HG03378 (cell line): ENCODE measurements at regions not wholly inside any gene's neighbourhood (a gene's known extent, or its start where the extent isn't known, plus 50 kb on each side); places are given as distances from the start of the nearest gene placed in this dataset.

ENCODE experiments used
- ATAC-seq: cut with Tn5 transposase; IDR thresholded peaks from one replicate; pipeline ENCODE4 v1.9.1; 2021; ENCODE audit warnings: mild to moderate bottlenecking, moderate library complexity; ENCODE audit not compliant: unreplicated experiment

DNA sequence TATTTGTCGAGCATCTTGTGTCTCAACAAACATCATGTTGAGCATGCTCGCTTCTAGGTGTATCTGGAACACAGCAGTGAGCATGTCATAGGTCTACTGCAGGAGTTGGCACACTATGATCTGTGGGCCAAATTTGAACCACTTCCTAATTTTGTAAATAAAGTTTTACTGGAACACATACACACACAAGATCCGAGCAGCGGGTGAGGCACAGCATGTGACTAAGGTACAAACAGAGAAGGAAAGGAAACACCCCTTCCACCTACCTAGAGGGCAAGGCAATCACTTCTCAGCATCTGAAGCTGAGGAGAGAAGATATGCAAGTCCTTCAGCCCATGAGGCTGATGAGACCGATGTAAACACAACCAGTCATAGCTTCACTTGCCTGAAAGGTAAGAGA, 200.4 kb downstream of the MED10 start:
- ATAC-seq, result no peak

DNA sequence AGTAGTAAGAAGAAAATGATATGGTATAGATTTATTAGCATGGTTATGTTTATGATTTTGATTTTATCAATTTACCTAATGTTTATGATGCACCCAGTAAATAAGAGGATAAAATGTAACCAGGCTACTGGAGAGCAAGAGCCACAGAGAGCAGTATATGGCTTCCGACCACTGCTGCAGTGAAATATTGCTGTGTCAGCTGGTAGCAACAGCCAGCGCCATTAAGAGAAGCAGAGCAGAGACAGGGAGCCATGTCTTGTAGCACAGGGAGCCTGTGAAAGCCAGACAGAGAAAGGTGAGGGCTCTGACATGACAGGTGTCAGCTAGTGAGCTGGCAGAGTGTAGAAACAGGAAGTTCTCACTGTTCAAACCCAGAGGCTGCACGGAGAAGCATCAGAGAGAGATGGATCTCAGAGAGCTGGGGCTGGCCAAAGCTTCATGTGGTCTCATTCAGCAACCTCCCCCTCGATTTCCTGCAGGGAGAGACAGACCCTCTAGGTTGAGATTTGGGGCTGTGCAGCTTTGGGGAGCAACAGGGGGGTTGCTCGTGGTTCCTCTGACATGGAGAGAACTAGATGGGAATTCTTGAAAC, 202.1 kb downstream of the MED10 start:
- no peak for ATAC-seq

DNA sequence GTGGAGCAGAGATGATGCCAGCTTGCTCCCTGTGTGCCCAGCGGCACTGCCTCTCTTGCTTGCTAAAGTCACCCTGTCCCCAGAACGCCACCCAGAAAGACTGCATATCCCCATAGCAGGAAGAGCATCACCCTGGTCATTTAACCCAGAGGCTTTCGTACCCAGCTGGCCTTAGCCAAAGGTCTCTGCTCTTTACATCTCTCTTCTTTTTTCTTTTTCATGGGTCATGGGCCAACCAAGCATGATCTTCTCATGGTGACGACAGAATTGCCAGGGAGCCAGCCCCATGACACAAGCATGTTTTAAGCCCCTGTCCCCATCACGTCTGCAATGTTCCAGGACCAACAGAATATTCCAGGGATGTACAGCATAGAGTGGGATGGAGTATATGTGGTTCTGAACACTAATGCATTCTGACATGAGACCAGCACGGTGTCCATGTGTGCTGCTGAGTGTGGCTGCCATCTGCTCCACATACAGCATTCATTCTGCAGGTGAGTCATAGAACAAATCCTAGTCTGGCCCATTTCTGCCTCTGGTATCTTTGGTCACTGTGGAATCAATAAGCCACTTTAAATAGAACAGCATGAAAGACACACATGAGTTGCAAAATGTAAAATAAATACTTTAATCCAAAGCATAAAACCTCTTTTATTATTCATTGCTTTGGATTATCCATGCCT, 203.0 kb downstream of the MED10 start:
- no peak for ATAC-seq

DNA sequence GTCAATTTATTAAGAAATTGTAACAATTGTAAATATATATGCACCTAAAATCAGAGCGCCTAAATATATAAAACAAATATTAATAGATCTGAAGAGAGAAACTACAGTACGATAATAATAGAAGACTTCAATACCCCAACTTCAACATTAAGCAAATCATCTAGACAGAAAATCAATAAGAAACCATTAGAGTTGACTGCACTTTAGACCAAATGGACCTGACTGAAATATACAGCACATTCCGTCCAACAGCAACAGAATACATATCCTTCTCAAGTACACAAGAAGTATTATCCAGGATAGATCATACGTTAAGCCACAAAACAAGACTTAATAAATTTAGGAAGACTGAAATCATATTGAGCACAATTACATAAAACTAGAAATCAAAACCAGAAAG, 208.7 kb downstream of the MED10 start:
- ATAC-seq, result no peak

DNA sequence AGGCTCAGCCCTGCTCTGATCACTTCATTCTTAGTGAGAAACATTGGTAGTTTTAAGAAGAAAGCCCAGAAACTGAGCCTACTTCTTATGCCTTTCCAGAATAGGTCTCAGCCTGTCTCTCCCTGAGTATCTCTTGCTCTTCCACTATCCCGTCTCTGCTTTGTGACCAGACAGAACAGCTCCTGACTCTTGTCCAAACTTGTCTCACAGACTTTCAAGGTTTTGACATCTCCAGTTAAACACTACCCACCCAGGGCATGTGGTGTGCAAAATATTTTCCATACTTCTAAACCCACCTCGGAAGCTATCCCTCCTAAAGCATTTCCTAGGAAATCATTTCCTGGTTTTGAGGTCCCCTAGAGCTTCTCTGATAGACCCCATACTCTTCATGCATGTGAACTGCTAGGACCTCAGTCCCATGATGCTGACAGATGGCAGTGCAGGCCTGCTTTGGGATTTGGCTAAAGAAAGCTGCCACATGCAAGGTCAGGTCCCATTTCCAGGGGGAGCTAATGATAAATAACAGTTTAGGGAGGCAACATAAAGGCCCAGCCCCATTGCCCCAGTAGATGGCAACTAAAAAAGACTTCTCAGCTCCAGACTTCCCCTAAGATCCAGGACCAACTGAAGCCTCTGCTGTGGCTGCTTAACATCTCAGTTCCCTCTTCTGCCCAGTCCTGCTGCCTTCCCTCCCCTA, 211.5 kb downstream of the MED10 start:
- no peak for ATAC-seq

DNA sequence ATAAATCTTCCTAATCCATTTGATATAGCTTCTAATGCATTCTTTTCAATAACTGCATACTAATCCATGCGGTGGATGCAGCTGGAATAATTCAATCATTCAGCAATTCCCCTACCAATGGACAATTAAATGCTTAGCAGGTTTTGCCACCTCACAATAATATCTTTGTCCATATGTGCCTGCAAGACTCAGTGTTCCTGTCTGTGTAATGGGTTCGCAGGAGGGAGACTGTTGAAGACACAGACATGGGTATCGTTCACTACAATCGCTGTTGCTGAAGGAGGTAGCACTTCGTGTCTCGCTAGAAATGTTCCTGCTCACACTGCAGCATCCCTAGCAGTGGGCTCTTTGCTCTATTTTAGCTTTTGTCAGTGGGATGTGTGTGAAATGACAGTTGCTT, 214.4 kb downstream of the MED10 start:
- ATAC-seq, result no peak

GRCh38 chr5:6162175-6162574, 216.2 kb downstream of the MED10 start:
- no peak for ATAC-seq

GRCh38 chr5:6161257-6161656, 217.1 kb downstream of the MED10 start:
- ATAC-seq, result no peak

DNA sequence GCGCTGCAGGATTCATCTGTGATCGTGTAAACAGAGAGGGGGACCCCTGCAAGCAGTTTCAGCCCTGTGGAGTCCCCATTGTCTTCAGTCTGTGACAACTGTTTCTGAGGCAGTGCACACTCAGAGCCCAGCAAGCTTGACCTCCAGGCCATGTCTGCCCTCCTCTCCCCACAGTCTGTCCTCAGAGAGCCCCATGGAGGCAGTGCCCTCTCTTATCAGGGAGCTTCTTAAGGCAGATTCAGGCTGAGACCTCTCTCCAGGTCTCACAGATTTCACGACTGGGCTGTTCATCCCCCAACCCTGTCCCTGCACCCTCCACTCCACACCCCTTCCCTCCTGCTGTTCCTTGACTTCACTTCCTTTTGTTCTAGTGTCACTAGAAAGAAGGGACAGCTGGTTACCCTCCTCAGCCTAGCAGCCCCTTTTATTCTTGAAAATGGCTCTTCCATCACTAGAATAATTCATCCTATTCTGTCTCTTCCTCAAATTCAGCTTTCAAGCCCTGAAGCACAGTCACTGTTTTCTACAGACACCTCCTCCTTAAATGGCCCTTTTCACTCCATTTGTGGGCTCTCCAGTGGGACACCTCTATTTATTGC, 218.4 kb downstream of the MED10 start:
- no peak for ATAC-seq

DNA sequence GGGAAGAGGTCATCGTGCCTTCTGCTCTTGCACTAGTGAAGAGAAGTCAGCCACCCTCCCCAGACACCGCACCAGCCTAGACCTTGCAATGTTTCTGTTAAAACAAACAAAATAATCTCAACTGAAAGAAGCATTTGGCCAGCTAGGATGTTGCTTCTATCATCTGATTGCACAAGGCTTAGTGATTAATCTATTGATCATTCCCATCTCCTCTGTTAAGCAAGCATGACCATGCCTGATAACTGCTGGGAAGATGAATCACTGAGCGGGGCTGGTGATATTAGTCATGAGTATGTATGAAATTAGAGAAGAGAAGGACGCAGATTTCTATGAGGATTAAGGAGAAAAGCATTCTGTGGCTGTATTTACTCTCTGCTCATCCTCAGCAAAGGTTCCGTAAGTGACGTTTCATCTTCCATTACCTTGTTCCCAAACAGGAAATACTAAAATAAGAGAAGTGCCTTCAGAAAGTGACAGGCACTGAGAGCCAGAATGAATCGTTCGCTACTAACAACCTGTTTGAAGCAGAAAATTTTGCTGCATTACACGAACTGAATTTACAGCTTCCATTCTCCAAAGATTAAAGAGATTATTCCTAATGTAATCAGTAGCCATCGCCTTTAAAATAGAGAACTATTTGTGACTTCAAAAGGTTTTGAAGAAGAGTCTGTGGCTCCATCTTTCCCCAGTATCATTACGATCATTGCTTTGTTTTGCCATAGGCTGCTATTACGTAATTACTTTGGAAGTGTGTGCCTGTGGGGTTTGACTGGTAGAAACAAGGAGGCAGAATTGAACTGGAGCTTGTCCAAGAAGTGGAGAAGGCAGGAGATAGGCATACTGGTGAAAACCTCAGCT, 219.1 kb downstream of the MED10 start:
- no peak for ATAC-seq

DNA sequence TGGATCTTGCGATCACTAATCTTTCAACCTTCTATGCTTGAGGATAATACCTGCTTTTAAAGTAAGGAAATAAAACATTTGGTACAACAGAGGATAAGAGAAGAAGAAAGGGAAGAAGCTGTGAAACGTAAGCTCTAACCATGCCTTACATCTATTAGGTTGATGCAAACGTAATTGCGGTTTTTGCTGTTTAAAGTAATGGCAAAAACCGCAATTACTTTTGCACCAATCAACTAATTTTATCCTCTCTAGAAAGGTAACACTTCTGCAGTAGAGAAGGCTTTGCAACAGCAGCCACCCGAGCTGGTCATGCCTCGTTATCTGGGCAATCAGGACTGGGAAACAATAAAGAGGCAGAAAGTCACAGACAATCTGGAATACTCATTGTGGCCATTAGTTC, 224.1 kb downstream of the MED10 start:
- no peak for ATAC-seq

GRCh38 chr5:6146271-6146670, 232.1 kb downstream of the MED10 start:
- ATAC-seq, result no peak

DNA sequence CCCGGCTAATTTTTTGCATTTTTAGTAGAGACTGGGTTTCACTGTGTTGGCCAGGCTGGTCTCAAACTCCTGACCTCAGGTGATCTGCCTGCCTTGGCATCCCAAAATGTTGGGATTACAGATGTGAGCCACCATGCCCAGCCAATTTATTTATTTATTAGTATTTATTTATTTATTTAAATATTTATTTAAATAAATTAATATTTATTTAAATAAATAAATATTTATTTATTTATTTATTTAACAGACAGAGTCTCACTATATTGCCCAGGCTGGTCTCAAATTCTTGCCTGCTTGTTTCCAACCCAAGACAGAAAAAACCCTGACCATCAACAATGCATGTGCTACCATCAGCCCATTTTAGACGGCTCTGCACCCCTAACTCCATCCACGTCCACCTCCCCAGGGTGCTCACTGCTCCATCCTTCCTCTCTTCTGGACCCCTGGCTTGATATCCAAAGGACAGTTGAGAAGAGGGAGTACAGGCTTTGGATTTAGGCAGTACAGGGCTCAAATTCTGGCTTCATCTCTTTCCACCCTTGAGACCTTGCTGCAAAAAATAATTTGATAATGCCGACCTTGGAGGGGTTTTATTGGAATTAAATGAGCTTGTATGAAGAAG, 232.6 kb downstream of the MED10 start:
- ATAC-seq, result no peak

GRCh38 chr5:6143523-6143922, 234.8 kb downstream of the MED10 start:
- ATAC-seq, result no peak

DNA sequence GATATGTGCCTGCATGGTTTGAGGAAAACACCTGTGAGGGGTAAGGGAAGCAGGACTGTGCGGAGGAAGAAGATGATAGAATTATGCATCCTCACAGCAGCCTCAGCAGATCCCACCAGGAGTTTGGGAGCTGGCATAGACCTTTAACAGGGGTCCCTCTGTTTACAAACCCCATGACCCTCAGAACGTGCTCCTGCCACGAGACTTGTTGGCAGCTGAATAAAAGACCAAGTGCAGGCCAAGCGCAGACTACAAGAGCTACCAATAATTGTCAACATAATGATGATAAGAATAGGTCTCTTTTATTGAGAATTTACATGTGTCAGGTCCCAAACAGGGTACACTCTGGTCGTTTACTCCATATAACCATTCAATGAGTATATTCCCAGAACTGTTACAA, 236.0 kb downstream of the MED10 start:
- ATAC-seq, result no peak

GRCh38 chr5:6140219-6140618, 238.1 kb downstream of the MED10 start:
- ATAC-seq, result no peak

GRCh38 chr5:6135977-6136376, 242.4 kb downstream of the MED10 start:
- ATAC-seq, result peak; percentile 40

DNA sequence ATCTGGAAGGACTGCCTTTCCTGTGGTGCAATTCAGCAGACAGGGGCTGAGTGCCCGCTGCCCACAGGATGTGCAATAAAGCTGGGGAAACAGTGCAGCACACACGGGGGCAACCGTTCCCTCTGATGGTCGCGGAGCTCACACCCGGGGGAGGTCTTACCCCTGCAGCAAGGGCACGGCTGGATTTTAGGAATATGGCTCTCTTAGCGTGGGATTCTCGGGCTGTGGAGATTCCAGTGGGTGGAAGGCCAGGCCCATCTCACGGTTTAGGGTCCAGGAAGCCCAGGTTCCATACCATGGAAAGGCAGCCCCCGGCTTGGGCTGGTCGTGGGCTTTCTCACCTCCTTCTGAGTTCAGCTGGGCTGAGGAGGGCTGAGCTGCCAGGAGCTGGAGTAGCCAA, 244.1 kb downstream of the MED10 start:
- ATAC-seq, result no peak

DNA sequence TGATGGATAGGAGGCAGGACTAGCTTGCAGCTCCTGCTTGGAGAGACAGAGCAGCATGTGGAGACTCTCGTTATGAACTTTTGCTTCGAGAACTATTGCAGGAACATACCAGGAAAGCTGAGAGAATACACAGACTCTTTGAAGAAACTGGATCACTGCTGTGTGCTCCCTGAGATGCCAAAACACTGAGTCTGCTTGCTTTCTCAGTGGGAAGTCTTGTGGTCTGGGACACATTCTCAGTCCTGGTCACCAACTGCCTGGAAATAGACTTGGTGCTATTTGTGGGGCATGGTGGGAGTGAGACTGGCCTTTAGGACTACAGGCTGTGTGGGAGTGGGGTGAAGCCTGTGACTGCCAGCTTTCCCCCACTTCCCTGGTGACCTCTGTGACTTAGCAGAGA, 252.6 kb downstream of the MED10 start:
- ATAC-seq, result no peak

DNA sequence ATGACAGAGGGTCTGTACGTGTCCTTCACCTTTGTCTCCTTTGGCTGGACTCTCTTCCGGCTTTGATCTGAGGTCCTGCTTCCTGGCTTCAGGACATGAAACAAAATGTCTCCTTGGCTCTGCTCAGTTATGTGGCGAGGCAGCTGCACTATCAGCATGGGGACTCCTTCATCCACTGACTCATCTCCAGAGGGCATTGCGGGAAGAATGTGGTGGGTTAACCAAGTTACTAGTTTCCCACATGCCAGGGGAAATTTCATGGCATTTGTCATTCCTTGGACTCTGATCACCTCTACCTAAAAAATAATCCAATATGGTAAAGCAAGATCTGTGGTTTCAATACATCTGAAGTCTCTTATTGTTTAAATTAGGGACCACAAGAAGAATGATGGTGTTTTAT, 259.7 kb downstream of the MED10 start:
- ATAC-seq, result no peak

DNA sequence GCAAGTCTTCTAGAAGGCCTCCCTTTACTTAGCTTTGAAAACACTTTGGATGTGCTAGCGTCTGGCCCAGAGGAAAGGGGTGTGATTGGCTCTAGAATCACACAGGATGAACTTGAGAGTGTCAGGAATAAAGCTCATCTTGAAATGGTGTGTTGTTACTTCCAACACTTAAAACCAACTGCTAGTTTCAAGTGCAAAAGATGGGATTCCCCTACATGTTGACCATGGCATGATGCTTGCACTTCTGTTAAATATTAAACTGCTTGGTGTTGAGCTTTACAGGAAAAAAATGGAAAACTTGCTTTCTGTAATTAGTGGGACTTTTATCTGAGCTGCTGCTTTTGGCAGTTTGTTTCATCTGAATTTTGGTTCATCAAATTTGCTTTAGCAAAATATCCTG, 261.1 kb downstream of the MED10 start:
- ATAC-seq, result no peak
